Sigmoid colon (tissue), 4 donors: ENCODE measurements at regions not wholly inside any gene's neighbourhood (a gene's known extent, or its start where the extent isn't known, plus 50 kb on each side); places are given as distances from the start of the nearest gene placed in this dataset.
"Not testable (repeated sequence)": the region's sequence is repeated elsewhere in the genome, so short reads cannot be mapped to it uniquely, and the experiment has no call there.

Experiments
- CTCF ChIP-seq, 4 experiments: fragments of 450-650 bp in 3 of 4; fragments of 200-600 bp in 1 of 4; IDR thresholded peaks; one replicate each; pipeline ENCODE4 v1.5.1; 2016 to 2019; ENCODE audit warnings: antibody characterized with exemption in 4 of 4, mild to moderate bottlenecking in 3 of 4, moderate library complexity in 2 of 4
- EP300 ChIP-seq, 4 donors: sonication (generic); formaldehyde crosslinking; IDR thresholded peaks; one replicate each; pipeline ENCODE4 v1.6.1; 2017; ENCODE audit warnings: antibody characterized with exemption in 4 of 4
- POLR2A ChIP-seq, 2 donors: fragments of 450-650 bp; IDR thresholded peaks; one replicate each; pipeline ENCODE4 v1.6.1; 2016; ENCODE audit warnings: antibody characterized with exemption in 2 of 2, mild to moderate bottlenecking in 2 of 2, moderate library complexity in 2 of 2
- POLR2AphosphoS5 ChIP-seq, 4 donors: sonication (generic); formaldehyde crosslinking; IDR thresholded peaks; one replicate each; pipeline ENCODE4 v1.6.1; 2017; ENCODE audit warnings: antibody characterized with exemption in 4 of 4

GRCh38 chr2:131672471-131673399, 145.0 kb downstream of the CCDC74A start:
- TF ChIP-seq CTCF (IDR thresholded peaks at IDR 0.05) = peak; percentile 32 to 53 (median 36)
- TF ChIP-seq POLR2AphosphoS5, EP300, POLR2A (IDR thresholded peaks at IDR 0.05): not testable (repeated sequence)
